BLaER1 treated with 17β-estradiol and CSF1 and Interleukin-3, amounts not matched to agents 10 nM and 100 nM (cell line): ENCODE measurements at regions not wholly inside any gene's neighbourhood (a gene's known extent, or its start where the extent isn't known, plus 50 kb on each side); places are given as distances from the start of the nearest gene placed in this dataset.
"Not testable (repeated sequence)": the region's sequence is repeated elsewhere in the genome, so short reads cannot be mapped to it uniquely, and the experiment has no call there.

Source experiments
- H3K27ac ChIP-seq, 11 experiments: shearing (Covaris generic); formaldehyde crosslinking; 2 replicates each; pipeline ENCODE4 v1.8.1; 2022
- H3K27me3 ChIP-seq, 11 experiments: shearing (Covaris generic); formaldehyde crosslinking; 2 replicates each; pipeline ENCODE4 v1.8.1; 2022
- H3K36me3 ChIP-seq, 11 experiments: shearing (Covaris generic); formaldehyde crosslinking; 2 replicates each; pipeline ENCODE4 v1.8.1; 2022
- H3K4me1 ChIP-seq, 10 experiments: shearing (Covaris generic); formaldehyde crosslinking; 2 replicates each; pipeline ENCODE4 v1.8.1; 2022
- H3K4me2 ChIP-seq, 11 experiments: shearing (Covaris generic); formaldehyde crosslinking; 2 replicates each; pipeline ENCODE4 v1.8.1; 2022
- H3K4me3 ChIP-seq, 10 experiments: shearing (Covaris generic); formaldehyde crosslinking; 2 replicates each; pipeline ENCODE4 v1.8.1; 2022
- H3K9ac ChIP-seq, 11 experiments: shearing (Covaris generic); formaldehyde crosslinking; 2 replicates each; pipeline ENCODE4 v1.8.1; 2022
- H3K9me3 ChIP-seq, 11 experiments: shearing (Covaris generic); formaldehyde crosslinking; replicated peaks in 1 of 11; 2 replicates each; pipeline ENCODE4 v1.8.1; 2022
- H4K20me1 ChIP-seq, 11 experiments: shearing (Covaris generic); formaldehyde crosslinking; 2 replicates each; pipeline ENCODE4 v1.8.1; 2022

GRCh38 chr7:73244782-73245311 lies 63.8 kb downstream of the NSUN5 start:
- H3K27me3 ChIP-seq, H3K4me3 ChIP-seq, H3K27ac ChIP-seq, H4K20me1 ChIP-seq, H3K9ac ChIP-seq, H3K36me3 ChIP-seq, H3K4me2 ChIP-seq: not testable (repeated sequence)
- Histone ChIP-seq H3K4me1 (peaks cover 3 to 15% (median 10%) of the 10 kb centered on the region in 10 experiments; a peak in 17 of 20 replicates), H3K9me3 (peaks cover 0 to 10% (median 3%) of the 10 kb centered on the region in 11 experiments; a peak in 6 of 22 replicates)

GRCh38 chr7:73234994-73235717 lies 73.5 kb downstream of the NSUN5 start:
- not testable (repeated sequence) for H3K36me3 ChIP-seq, H4K20me1 ChIP-seq, H3K9me3 ChIP-seq, H3K4me2 ChIP-seq, H3K27ac ChIP-seq, H3K27me3 ChIP-seq
- Histone ChIP-seq H3K4me1 (peaks cover 12 to 18% (median 15%) of the 10 kb centered on the region in 10 experiments; a peak in 19 of 20 replicates), H3K9ac (peak overlapping the region in 1 of 11 experiments; percentile 59; a peak in 2 of 22 replicates), H3K4me3 (peak overlapping the region in 1 of 10 experiments; percentile 49; a peak in 2 of 20 replicates)

- H3K4me2 ChIP-seq, result 0 out of 22 replicates have a peak overlapping the region, but pooled peaks of 1 of the 11 experiments have one; percentile 26
- not testable (repeated sequence) for H3K27ac ChIP-seq
Measured at GRCh38 chr7:73225745-73226144, 82.9 kb downstream of the NSUN5 start.

GRCh38 chr7:73221724-73222123 lies 86.9 kb downstream of the NSUN5 start:
- not testable (repeated sequence) for H3K27me3 ChIP-seq, H3K4me1 ChIP-seq, H3K9me3 ChIP-seq, H3K36me3 ChIP-seq, H4K20me1 ChIP-seq, H3K27ac ChIP-seq, H3K4me3 ChIP-seq, H3K9ac ChIP-seq, H3K4me2 ChIP-seq

More at GRCh38 chr7:73225745-73226144, 82.9 kb downstream of the NSUN5 start:
- not testable (repeated sequence) for H3K36me3 ChIP-seq, H3K4me3 ChIP-seq, H3K27me3 ChIP-seq, H4K20me1 ChIP-seq, H3K4me1 ChIP-seq, H3K9ac ChIP-seq, H3K9me3 ChIP-seq

- not testable (repeated sequence) for H3K9ac ChIP-seq, H3K4me1 ChIP-seq, H3K27me3 ChIP-seq, H3K4me2 ChIP-seq, H4K20me1 ChIP-seq, H3K27ac ChIP-seq, H3K9me3 ChIP-seq, H3K36me3 ChIP-seq, H3K4me3 ChIP-seq
Measured at GRCh38 chr7:73220766-73221370, 87.8 kb downstream of the NSUN5 start.

- H3K4me3 ChIP-seq, H3K27ac ChIP-seq, H3K27me3 ChIP-seq, H4K20me1 ChIP-seq, H3K4me2 ChIP-seq, H3K36me3 ChIP-seq, H3K4me1 ChIP-seq, H3K9ac ChIP-seq, H3K9me3 ChIP-seq: not testable (repeated sequence)
Measured at GRCh38 chr7:73220357-73220756, 88.3 kb downstream of the NSUN5 start.

- not testable (repeated sequence) for H3K27me3 ChIP-seq, H3K4me1 ChIP-seq, H3K9ac ChIP-seq, H3K36me3 ChIP-seq, H4K20me1 ChIP-seq, H3K4me2 ChIP-seq, H3K9me3 ChIP-seq, H3K4me3 ChIP-seq, H3K27ac ChIP-seq
Measured at GRCh38 chr7:73218802-73219201, 89.8 kb downstream of the NSUN5 start.

GRCh38 chr7:73216046-73216675 lies 92.5 kb downstream of the NSUN5 start:
- Histone ChIP-seq H3K4me1 (peaks cover 5 to 10% (median 7%) of the 10 kb centered on the region in 10 experiments), H3K4me2 (peak overlapping the region in 7 of 11 experiments; percentile 32 to 62 (median 56); a peak in 5 of 22 replicates), H3K9ac (peak overlapping the region in 10 of 11 experiments; percentile 55 to 74 (median 71); a peak in 15 of 22 replicates), H3K27ac (peak overlapping the region in 10 of 11 experiments; percentile 68 to 84 (median 82); a peak in 20 of 22 replicates)
- not testable (repeated sequence) for H3K36me3 ChIP-seq, H3K4me3 ChIP-seq, H4K20me1 ChIP-seq, H3K9me3 ChIP-seq, H3K27me3 ChIP-seq

- not testable (repeated sequence) for H3K36me3 ChIP-seq, H3K4me3 ChIP-seq, H3K9ac ChIP-seq, H3K4me2 ChIP-seq, H3K27me3 ChIP-seq, H3K9me3 ChIP-seq, H4K20me1 ChIP-seq
- Histone ChIP-seq H3K27ac (peak overlapping the region in 4 of 11 experiments; percentile 83 to 89 (median 86); a peak in 4 of 22 replicates), H3K4me1 (peaks cover 5 to 10% (median 7%) of the 10 kb centered on the region in 10 experiments)
Measured at GRCh38 chr7:73215232-73215631, 93.4 kb downstream of the NSUN5 start.

GRCh38 chr7:73214471-73214870 lies 94.2 kb downstream of the NSUN5 start:
- H3K4me3 ChIP-seq, H3K27me3 ChIP-seq, H3K36me3 ChIP-seq, H4K20me1 ChIP-seq, H3K9me3 ChIP-seq: not testable (repeated sequence)
- peaks cover 5 to 10% (median 7%) of the 10 kb centered on the region in 10 experiments for H3K4me1 ChIP-seq
- peak overlapping the region; percentile 65 to 91 (median 88) for H3K27ac ChIP-seq
- peak overlapping the region; percentile 51 to 80 (median 66); a peak in 21 of 22 replicates for H3K4me2 ChIP-seq
- peak overlapping the region in 10 of 11 experiments; percentile 61 to 77 (median 73); a peak in 18 of 22 replicates for H3K9ac ChIP-seq

- not testable (repeated sequence) for H3K36me3 ChIP-seq, H3K4me3 ChIP-seq, H3K9me3 ChIP-seq, H4K20me1 ChIP-seq, H3K4me2 ChIP-seq, H3K27me3 ChIP-seq
- Histone ChIP-seq H3K4me1 (peaks cover 5 to 10% (median 7%) of the 10 kb centered on the region in 10 experiments), H3K27ac (peak overlapping the region in 9 of 11 experiments; percentile 52 to 77 (median 74); a peak in 18 of 22 replicates), H3K9ac (peak overlapping the region in 8 of 11 experiments; percentile 46 to 64 (median 59); a peak in 8 of 22 replicates)
Measured at GRCh38 chr7:73213076-73213475, 95.5 kb downstream of the NSUN5 start.

GRCh38 chr7:73205594-73205993 lies 103.0 kb downstream of the NSUN5 start:
- not testable (repeated sequence) for H3K4me3 ChIP-seq, H3K9ac ChIP-seq, H3K27ac ChIP-seq, H3K4me1 ChIP-seq, H3K36me3 ChIP-seq, H3K27me3 ChIP-seq, H3K4me2 ChIP-seq, H4K20me1 ChIP-seq, H3K9me3 ChIP-seq

GRCh38 chr7:73204898-73205297 lies 103.7 kb downstream of the NSUN5 start:
- H3K9ac ChIP-seq, H3K27me3 ChIP-seq, H3K36me3 ChIP-seq, H3K9me3 ChIP-seq, H4K20me1 ChIP-seq, H3K4me3 ChIP-seq, H3K4me1 ChIP-seq, H3K4me2 ChIP-seq: not testable (repeated sequence)
- H3K27ac ChIP-seq, result peak overlapping the region in 1 of 11 experiments; percentile 23; a peak in 1 of 22 replicates
